HG03066 (cell line): ENCODE measurements at regions not wholly inside any gene's neighbourhood (a gene's known extent, or its start where the extent isn't known, plus 50 kb on each side); places are given as distances from the start of the nearest gene placed in this dataset.

ENCODE experiments used
- ATAC-seq: cut with Tn5 transposase; IDR thresholded peaks from one replicate; pipeline ENCODE4 v1.9.1; 2021; ENCODE audit warnings: low read depth; ENCODE audit not compliant: unreplicated experiment

GRCh38 chr2:128368437-128369107 lies 49.9 kb upstream of the HS6ST1 start:
- ATAC-seq: no peak

- ATAC-seq: no peak
Observed at GRCh38 chr2:128369108-128369555, 50.5 kb upstream of the HS6ST1 start.

GRCh38 chr2:128369602-128370467 lies 51.2 kb upstream of the HS6ST1 start:
- no peak for ATAC-seq

- no peak for ATAC-seq
Observed at GRCh38 chr2:128370468-128371247, 52.0 kb upstream of the HS6ST1 start.

- ATAC-seq: no peak
Observed at GRCh38 chr2:128371248-128371630, 52.6 kb upstream of the HS6ST1 start.

- ATAC-seq: no peak
Observed at GRCh38 chr2:128371648-128372345, 53.1 kb upstream of the HS6ST1 start.

GRCh38 chr2:128372621-128373341 lies 54.1 kb upstream of the HS6ST1 start:
- no peak for ATAC-seq

- no peak for ATAC-seq
Observed at GRCh38 chr2:128373451-128374000, 54.9 kb upstream of the HS6ST1 start.

- ATAC-seq: no peak
Observed at GRCh38 chr2:128374001-128374710, 55.5 kb upstream of the HS6ST1 start.

- ATAC-seq: no peak
Observed at GRCh38 chr2:128374711-128375413, 56.2 kb upstream of the HS6ST1 start.

GRCh38 chr2:128375454-128375853 lies 56.8 kb upstream of the HS6ST1 start:
- ATAC-seq: no peak

GRCh38 chr2:128376241-128377041 lies 57.8 kb upstream of the HS6ST1 start:
- no peak for ATAC-seq

- no peak for ATAC-seq
Observed at GRCh38 chr2:128377071-128377910, 58.6 kb upstream of the HS6ST1 start.

GRCh38 chr2:128378231-128379020 lies 59.8 kb upstream of the HS6ST1 start:
- no peak for ATAC-seq

- ATAC-seq: no peak
Observed at GRCh38 chr2:128379021-128380015, 60.6 kb upstream of the HS6ST1 start.
